ENCODE measurements at regions not wholly inside any gene's neighbourhood (a gene's known extent, or its start where the extent isn't known, plus 50 kb on each side); places are given as distances from the start of the nearest gene placed in this dataset.

DNA sequence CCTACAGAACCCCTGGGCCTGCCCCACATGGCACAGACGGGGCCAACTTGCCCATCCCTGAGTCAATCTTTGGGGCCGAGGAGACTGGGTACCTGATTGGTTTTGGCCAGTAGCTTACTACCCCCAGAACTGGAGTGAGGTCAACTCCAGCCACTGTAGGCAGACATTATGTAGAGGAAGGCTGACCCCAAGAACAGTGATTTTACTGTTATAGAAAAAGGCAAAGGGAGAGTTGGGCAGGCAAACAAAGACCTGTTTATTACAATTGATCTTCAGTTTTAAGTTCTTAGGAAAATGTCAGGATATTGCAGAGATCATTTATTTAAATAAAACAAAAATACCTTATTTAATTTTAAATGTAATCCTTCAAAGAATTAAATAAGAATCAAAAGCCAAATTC is 653.8 kb downstream of the NPHP4 start:
- no peak overlapping the region for H3K4me2 ChIP-seq (ENCODE audit: insufficient read depth, low read length)
- no peaks in the 10 kb centered on the region for H3K79me2 ChIP-seq (ENCODE audit: insufficient read depth, low read length)
- no peak for DNase-seq (ENCODE audit: insufficient read length, low spot score, missing footprints)
- no peaks in the 10 kb centered on the region for H3K4me1 ChIP-seq (ENCODE audit: insufficient read depth, low read length)
- no peak for TF ChIP-seq CTCF (IDR thresholded peaks at IDR 0.05; ENCODE audit: extremely low read depth, low read depth, low read length)
- H3K4me3 ChIP-seq (ENCODE audit: insufficient read depth, low read length) = no peak overlapping the region
- H3K27ac ChIP-seq (ENCODE audit: low read depth, low read length) = no peak overlapping the region
- no peaks in the 10 kb centered on the region for H4K20me1 ChIP-seq (ENCODE audit: insufficient read depth, low read length)
- H3K9me3 ChIP-seq (ENCODE audit: low read depth, low read length) = no peaks in the 10 kb centered on the region
- H2AFZ ChIP-seq (ENCODE audit: low read length) = no peak overlapping the region
- H3K36me3 ChIP-seq (ENCODE audit: insufficient read depth, low read length) = no peaks in the 10 kb centered on the region
- H3K27me3 ChIP-seq (ENCODE audit: insufficient read depth, low read length) = no peaks in the 10 kb centered on the region

DNA sequence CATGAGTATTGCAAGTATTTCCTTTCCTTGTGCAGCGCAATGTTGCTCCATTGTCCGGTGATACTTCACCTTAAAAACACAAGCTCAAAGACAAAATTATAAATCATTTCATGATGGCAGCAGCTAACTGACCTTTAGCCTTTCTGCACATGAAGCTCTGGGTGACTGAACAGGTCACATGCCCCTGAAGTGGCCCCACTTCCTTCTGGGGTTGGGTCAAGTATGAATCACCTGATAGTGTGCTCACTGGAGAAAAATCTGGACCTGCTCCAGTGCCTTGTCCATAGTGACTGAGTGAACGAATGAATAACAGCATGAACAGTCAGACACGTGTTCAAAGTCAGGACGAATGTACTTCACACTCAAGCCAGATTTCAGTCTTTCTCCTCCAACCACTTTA is 658.9 kb downstream of the NPHP4 start:
- H3K79me2 ChIP-seq (ENCODE audit: insufficient read depth, low read length) = no peaks in the 10 kb centered on the region
- H3K4me1 ChIP-seq (ENCODE audit: insufficient read depth, low read length) = no peaks in the 10 kb centered on the region
- H3K4me3 ChIP-seq (ENCODE audit: insufficient read depth, low read length) = no peak overlapping the region
- peaks cover 3% of the 10 kb centered on the region for H3K9me3 ChIP-seq (ENCODE audit: low read depth, low read length)
- H2AFZ ChIP-seq (ENCODE audit: low read length) = no peak overlapping the region
- peak; percentile 64 for DNase-seq (ENCODE audit: insufficient read length, low spot score, missing footprints)
- TF ChIP-seq CTCF (IDR thresholded peaks at IDR 0.05; ENCODE audit: extremely low read depth, low read depth, low read length) = no peak
- H3K4me2 ChIP-seq (ENCODE audit: insufficient read depth, low read length) = no peak overlapping the region
- no peak overlapping the region for H3K27ac ChIP-seq (ENCODE audit: low read depth, low read length)
- H4K20me1 ChIP-seq (ENCODE audit: insufficient read depth, low read length) = no peaks in the 10 kb centered on the region
- H3K27me3 ChIP-seq (ENCODE audit: insufficient read depth, low read length) = no peaks in the 10 kb centered on the region
- H3K36me3 ChIP-seq (ENCODE audit: insufficient read depth, low read length) = no peaks in the 10 kb centered on the region

DNA sequence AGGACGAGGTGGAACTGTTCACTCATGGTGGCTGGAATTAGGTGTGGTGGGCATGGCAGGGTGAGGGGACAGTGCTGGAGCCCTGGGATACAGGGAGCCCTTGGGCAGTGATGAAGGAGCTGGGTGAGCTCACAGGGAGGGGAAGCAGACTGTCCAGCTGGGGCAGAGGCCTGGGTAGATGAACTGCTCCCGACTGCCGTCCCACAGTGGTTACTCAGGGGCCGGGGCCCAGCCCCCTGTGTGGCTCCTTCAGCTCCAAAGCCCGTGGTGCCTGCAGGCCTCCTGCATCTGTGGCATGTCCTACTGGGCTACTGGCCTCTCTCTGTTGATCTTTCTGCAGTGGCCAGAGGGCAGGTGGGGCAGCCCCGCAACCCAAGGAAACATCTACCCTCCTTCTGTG is 661.1 kb downstream of the NPHP4 start:
- Histone ChIP-seq H3K27ac (ENCODE audit: low read depth, low read length) (no peak overlapping the region), H3K4me2 (ENCODE audit: insufficient read depth, low read length) (no peak overlapping the region), H4K20me1 (ENCODE audit: insufficient read depth, low read length) (no peaks in the 10 kb centered on the region), H2AFZ (ENCODE audit: low read length) (no peak overlapping the region), H3K4me1 (ENCODE audit: insufficient read depth, low read length) (no peaks in the 10 kb centered on the region), H3K27me3 (ENCODE audit: insufficient read depth, low read length) (no peaks in the 10 kb centered on the region), H3K4me3 (ENCODE audit: insufficient read depth, low read length) (no peak overlapping the region), H3K79me2 (ENCODE audit: insufficient read depth, low read length) (no peaks in the 10 kb centered on the region), H3K36me3 (ENCODE audit: insufficient read depth, low read length) (no peaks in the 10 kb centered on the region), H3K9me3 (ENCODE audit: low read depth, low read length) (peaks cover 4% of the 10 kb centered on the region)
- DNase-seq (ENCODE audit: insufficient read length, low spot score, missing footprints) = no peak
- no peak for TF ChIP-seq CTCF (IDR thresholded peaks at IDR 0.05; ENCODE audit: extremely low read depth, low read depth, low read length)

GRCh38 chr1:5329068-5329739 is 663.0 kb downstream of the NPHP4 start:
- Histone ChIP-seq H2AFZ (ENCODE audit: low read length) (no peak overlapping the region), H3K4me3 (ENCODE audit: insufficient read depth, low read length) (no peak overlapping the region), H3K4me2 (ENCODE audit: insufficient read depth, low read length) (no peak overlapping the region), H3K27me3 (ENCODE audit: insufficient read depth, low read length) (no peaks in the 10 kb centered on the region), H3K27ac (ENCODE audit: low read depth, low read length) (no peak overlapping the region), H3K4me1 (ENCODE audit: insufficient read depth, low read length) (no peaks in the 10 kb centered on the region), H3K79me2 (ENCODE audit: insufficient read depth, low read length) (no peaks in the 10 kb centered on the region), H4K20me1 (ENCODE audit: insufficient read depth, low read length) (no peaks in the 10 kb centered on the region), H3K9me3 (ENCODE audit: low read depth, low read length) (peaks cover 8% of the 10 kb centered on the region), H3K36me3 (ENCODE audit: insufficient read depth, low read length) (no peaks in the 10 kb centered on the region)
- TF ChIP-seq CTCF (IDR thresholded peaks at IDR 0.05; ENCODE audit: extremely low read depth, low read depth, low read length) = no peak
- no peak for DNase-seq (ENCODE audit: insufficient read length, low spot score, missing footprints)
